ENCODE measurements at regions not wholly inside any gene's neighbourhood (a gene's known extent, or its start where the extent isn't known, plus 50 kb on each side); places are given as distances from the start of the nearest gene placed in this dataset.

GRCh38 chr13:107477772-107478379 lies 737.5 kb downstream of the LIG4 start:
- no peak for TF ChIP-seq EP300 (conservative IDR thresholded peaks at IDR 0.05; ENCODE audit: poor library complexity, severe bottlenecking)
- no peak for TF ChIP-seq POLR2AphosphoS5 (IDR thresholded peaks at IDR 0.05)
- no peak for TF ChIP-seq MXI1 (conservative IDR thresholded peaks at IDR 0.05; ENCODE audit: poor library complexity, severe bottlenecking)
- TF ChIP-seq CTCF (IDR thresholded peaks at IDR 0.05; ENCODE audit: poor library complexity, severe bottlenecking) = no peak
- TF ChIP-seq RAD21 (conservative IDR thresholded peaks at IDR 0.05) = no peak

All from neural cell (in vitro differentiated cells).